Medulla oblongata (tissue), 1 donor: ENCODE measurements at regions not wholly inside any gene's neighbourhood (a gene's known extent, or its start where the extent isn't known, plus 50 kb on each side); places are given as distances from the start of the nearest gene placed in this dataset.

ENCODE experiments used
- DNase-seq: peaks from one replicate; pipeline ENCODE4 v3.0.0-alpha.2; 2015; ENCODE audit errors: extremely low spot score

- no peak for DNase-seq
Observed at GRCh38 chr9:16025627-16026026, 472.8 kb downstream of the CCDC171 start.

GRCh38 chr9:16026886-16027285, 474.0 kb downstream of the CCDC171 start:
- DNase-seq, result no peak

GRCh38 chr9:16028548-16028947, 475.7 kb downstream of the CCDC171 start:
- DNase-seq, result no peak

GRCh38 chr9:16029046-16029615, 476.3 kb downstream of the CCDC171 start:
- DNase-seq, result no peak

- DNase-seq, result no peak
Observed at GRCh38 chr9:16029796-16030363, 477.0 kb downstream of the CCDC171 start.

GRCh38 chr9:16030528-16031185, 477.8 kb downstream of the CCDC171 start:
- no peak for DNase-seq

- DNase-seq, result no peak
Observed at GRCh38 chr9:16031486-16031885, 478.6 kb downstream of the CCDC171 start.

- DNase-seq, result no peak
Observed at GRCh38 chr9:16031971-16032370, 479.1 kb downstream of the CCDC171 start.

- DNase-seq, result no peak
Observed at GRCh38 chr9:16032799-16033198, 480.0 kb downstream of the CCDC171 start.

- no peak for DNase-seq
Observed at GRCh38 chr9:16033253-16033652, 480.4 kb downstream of the CCDC171 start.

- DNase-seq, result no peak
Observed at GRCh38 chr9:16033921-16034691, 481.3 kb downstream of the CCDC171 start.

GRCh38 chr9:16039218-16039987, 486.6 kb downstream of the CCDC171 start:
- peak; percentile 44 for DNase-seq

- DNase-seq, result no peak
Observed at GRCh38 chr9:16039988-16040761, 487.3 kb downstream of the CCDC171 start.

- DNase-seq, result no peak
Observed at GRCh38 chr9:16043756-16044578, 491.1 kb downstream of the CCDC171 start.

GRCh38 chr9:16044579-16044881, 491.7 kb downstream of the CCDC171 start:
- no peak for DNase-seq

- no peak for DNase-seq
Observed at GRCh38 chr9:16045651-16046280, 492.9 kb downstream of the CCDC171 start.

- no peak for DNase-seq
Observed at GRCh38 chr9:16046713-16047112, 493.9 kb downstream of the CCDC171 start.

GRCh38 chr9:16048129-16048528, 495.3 kb downstream of the CCDC171 start:
- no peak for DNase-seq

- DNase-seq, result no peak
Observed at GRCh38 chr9:16052146-16052545, 499.3 kb downstream of the CCDC171 start.
